HG02588 (cell line): ENCODE measurements at regions not wholly inside any gene's neighbourhood (a gene's known extent, or its start where the extent isn't known, plus 50 kb on each side); places are given as distances from the start of the nearest gene placed in this dataset.

Experiments used
- ATAC-seq: cut with Tn5 transposase; IDR thresholded peaks from one replicate; pipeline ENCODE4 v1.9.1; 2021; ENCODE audit warnings: mild to moderate bottlenecking, moderate library complexity; ENCODE audit not compliant: unreplicated experiment

- ATAC-seq, result no peak
Observed at GRCh38 chr7:81533931-81534330, 235.9 kb downstream of the HGF start.

GRCh38 chr7:81533426-81533825 is 236.4 kb downstream of the HGF start:
- ATAC-seq, result no peak

- ATAC-seq, result no peak
Observed at GRCh38 chr7:81529785-81530184, 240.1 kb downstream of the HGF start.

GRCh38 chr7:81527651-81528050 is 242.2 kb downstream of the HGF start:
- no peak for ATAC-seq

GRCh38 chr7:81526971-81527370 is 242.9 kb downstream of the HGF start:
- ATAC-seq, result no peak

GRCh38 chr7:81525841-81526240 is 244.0 kb downstream of the HGF start:
- no peak for ATAC-seq

- ATAC-seq, result no peak
Observed at GRCh38 chr7:81519886-81520285, 250.0 kb downstream of the HGF start.

GRCh38 chr7:81516898-81517297 is 252.9 kb downstream of the HGF start:
- no peak for ATAC-seq

GRCh38 chr7:81515009-81515408 is 254.8 kb downstream of the HGF start:
- no peak for ATAC-seq

- ATAC-seq, result no peak
Observed at GRCh38 chr7:81514546-81514945, 255.3 kb downstream of the HGF start.

GRCh38 chr7:81510122-81510521 is 259.7 kb downstream of the HGF start:
- no peak for ATAC-seq

- no peak for ATAC-seq
Observed at GRCh38 chr7:81507221-81507620, 262.6 kb downstream of the HGF start.

GRCh38 chr7:81506609-81507008 is 263.2 kb downstream of the HGF start:
- ATAC-seq, result no peak

GRCh38 chr7:81503771-81504170 is 266.1 kb downstream of the HGF start:
- no peak for ATAC-seq

- no peak for ATAC-seq
Observed at GRCh38 chr7:81503336-81503735, 266.5 kb downstream of the HGF start.

GRCh38 chr7:81501220-81501619 is 268.6 kb downstream of the HGF start:
- no peak for ATAC-seq

GRCh38 chr7:81500631-81501030 is 269.2 kb downstream of the HGF start:
- ATAC-seq, result no peak

- peak; percentile 62 for ATAC-seq
Observed at GRCh38 chr7:81499262-81500116, 270.4 kb downstream of the HGF start.

GRCh38 chr7:81498176-81498575 is 271.7 kb downstream of the HGF start:
- no peak for ATAC-seq

- no peak for ATAC-seq
Observed at GRCh38 chr7:81492910-81493309, 276.9 kb downstream of the HGF start.

- ATAC-seq, result no peak
Observed at GRCh38 chr7:81492240-81492639, 277.6 kb downstream of the HGF start.

- ATAC-seq, result no peak
Observed at GRCh38 chr7:81491573-81491972, 278.3 kb downstream of the HGF start.

GRCh38 chr7:81488210-81488609 is 281.6 kb downstream of the HGF start:
- ATAC-seq, result no peak
